ENCODE measurements at regions not wholly inside any gene's neighbourhood (a gene's known extent, or its start where the extent isn't known, plus 50 kb on each side); places are given as distances from the start of the nearest gene placed in this dataset.
"Not testable (repeated sequence)": the region's sequence is repeated elsewhere in the genome, so short reads cannot be mapped to it uniquely, and the experiment has no call there.

DNA sequence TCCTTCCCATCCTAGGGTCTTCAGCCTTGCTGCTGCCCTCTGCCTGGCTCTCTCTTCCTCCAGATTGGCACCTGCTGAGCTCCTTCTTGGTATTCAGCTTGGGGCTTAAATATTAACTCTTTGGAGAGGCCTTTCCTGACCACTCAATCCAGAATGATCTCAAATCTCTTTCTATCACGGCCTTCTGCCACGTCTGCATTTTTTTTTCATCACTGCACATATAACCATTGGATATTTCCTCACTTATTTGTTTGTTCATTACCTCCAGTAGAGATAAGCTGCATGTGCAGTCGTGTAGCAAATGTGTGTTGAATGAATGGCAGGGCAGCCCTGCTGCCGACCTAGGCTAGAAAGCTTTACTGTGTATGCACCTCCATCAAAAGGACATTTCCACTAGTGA lies 51.6 kb upstream of the MPP7 start:
- peak; percentile 25 for DNase-seq (ENCODE audit: low spot score)

GRCh38 chr10:28355376-28355775 lies 52.5 kb upstream of the MPP7 start:
- DNase-seq (ENCODE audit: low spot score) = no peak

GRCh38 chr10:28359334-28359733 lies 56.5 kb upstream of the MPP7 start:
- no peak for DNase-seq (ENCODE audit: low spot score)

- no peak for DNase-seq (ENCODE audit: low spot score)
Observed at GRCh38 chr10:28360175-28360574, 57.3 kb upstream of the MPP7 start.

- no peak for DNase-seq (ENCODE audit: low spot score)
Observed at GRCh38 chr10:28363376-28363775, 60.5 kb upstream of the MPP7 start.

- DNase-seq (ENCODE audit: low spot score) = peak; percentile 37
Observed at GRCh38 chr10:28365840-28366239, 63.0 kb upstream of the MPP7 start.

DNA sequence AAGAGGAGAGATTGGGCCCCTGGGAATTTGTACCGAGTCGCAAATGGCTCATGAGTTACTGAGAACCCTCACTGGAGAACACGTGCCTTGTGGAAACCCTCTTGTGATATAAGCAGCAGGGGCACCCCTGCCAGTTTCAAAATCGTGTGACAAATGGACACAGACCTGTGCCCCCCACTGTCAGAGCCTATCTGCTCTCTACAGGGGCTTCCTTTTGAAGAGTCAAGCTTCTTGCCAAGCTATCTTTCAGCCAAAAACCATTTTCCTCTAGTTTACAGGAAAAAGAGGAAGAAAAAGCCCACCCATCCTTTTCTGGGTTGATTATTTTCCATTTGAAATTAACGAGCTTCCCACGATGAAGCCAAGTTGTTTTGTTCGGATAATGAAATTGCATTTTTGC lies 64.1 kb upstream of the MPP7 start:
- no peak for DNase-seq (ENCODE audit: low spot score)

DNA sequence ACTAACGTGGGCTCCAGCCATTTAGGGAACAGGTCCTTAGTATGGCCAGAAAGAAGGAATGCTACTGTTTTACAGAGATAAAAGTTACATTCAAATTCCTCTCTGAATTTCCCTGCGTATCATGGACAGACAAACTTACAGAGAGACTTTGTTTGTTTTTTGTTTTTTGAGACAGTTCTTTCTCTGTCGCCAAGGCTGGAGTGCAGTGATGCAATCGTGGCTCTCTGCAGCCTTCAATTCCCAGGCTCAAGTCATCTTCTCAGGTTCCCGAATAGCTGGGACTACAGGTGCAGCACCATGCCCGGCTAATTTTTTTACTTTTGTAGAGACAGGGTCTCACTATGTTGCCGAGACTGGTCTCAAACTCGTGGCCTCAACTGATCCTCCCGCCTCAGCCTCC lies 64.5 kb upstream of the MPP7 start:
- DNase-seq (ENCODE audit: low spot score) = no peak

DNA sequence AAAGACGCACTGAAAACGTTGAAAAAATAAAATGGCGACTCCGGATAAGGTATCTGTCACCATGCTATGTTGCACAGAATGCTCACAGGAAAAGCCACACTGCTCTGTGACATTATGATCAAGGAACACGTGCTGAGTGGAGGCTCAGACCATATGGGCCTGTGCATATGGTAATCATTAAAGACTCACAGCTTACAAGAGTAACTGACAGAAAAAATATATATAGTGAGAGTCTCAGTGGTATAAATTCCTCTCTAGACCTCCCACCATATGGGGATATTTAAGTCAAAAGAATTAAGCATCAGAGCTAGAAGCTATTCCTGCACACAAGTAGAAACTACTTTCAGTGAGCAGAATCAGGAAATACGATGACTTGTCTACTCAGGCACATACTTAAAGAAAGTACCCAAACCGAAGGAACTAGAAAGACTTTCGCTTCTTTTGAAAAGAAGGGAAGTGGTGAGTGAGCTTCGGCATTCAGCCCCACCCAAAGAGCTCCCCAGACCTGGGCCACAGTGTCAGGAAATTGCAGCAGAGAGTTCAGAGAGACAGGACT lies 65.1 kb upstream of the MPP7 start:
- DNase-seq (ENCODE audit: low spot score) = no peak

DNA sequence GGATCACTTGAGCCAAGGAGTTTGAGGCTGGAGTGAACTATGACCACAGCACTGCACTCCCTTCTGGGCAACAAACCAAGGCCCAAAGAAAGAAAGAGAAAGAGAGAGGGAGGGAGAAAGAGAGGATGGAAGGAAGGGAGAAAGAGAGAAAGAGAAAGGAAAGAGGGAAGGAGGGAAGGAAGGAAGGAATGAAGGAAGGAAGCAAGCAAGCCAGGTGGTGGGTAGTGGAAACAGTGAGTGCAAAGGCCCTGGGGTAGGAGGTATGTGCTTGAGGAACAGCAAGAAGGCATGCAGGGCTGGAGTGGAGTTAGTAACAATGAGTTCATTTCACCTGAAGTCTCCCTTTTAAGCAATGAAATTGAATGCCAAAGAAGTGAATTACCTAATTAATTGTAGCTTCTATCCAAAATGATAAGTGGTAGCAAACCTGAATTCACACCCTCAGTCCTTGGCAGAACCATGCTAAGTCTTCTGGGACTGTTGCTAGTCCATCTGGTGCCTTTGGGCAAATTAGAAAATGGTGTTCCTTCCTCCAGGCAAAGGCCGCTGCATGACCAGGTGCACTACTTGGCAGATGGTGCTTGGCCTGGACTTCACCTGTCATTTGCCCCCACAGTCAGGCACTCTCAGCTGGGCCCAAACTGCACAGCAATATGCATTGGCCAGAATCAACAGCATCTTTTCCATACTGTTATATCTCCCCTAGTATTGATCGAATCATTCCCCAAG lies 67.4 kb upstream of the MPP7 start:
- no peak for DNase-seq (ENCODE audit: low spot score)

DNA sequence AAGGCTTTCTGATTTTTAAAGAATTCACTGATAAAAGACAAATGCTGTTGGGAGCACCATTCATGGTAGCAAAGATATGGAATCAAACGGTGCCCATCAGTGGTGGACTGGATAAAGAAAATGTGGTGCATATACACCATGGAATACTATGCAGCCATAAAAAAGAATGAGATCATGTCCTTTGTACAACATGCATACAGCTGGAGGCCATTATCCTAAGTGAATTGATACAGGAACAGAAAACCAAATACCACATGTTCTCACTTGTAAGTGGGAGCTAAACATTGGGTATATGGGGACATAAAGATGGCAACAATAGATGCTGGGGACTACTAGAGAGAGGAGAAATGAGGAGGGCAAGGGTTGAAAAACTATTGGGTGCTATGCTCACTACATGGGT lies 68.8 kb upstream of the MPP7 start:
- not testable (repeated sequence) for DNase-seq (ENCODE audit: low spot score)

- DNase-seq (ENCODE audit: low spot score) = no peak
Observed at GRCh38 chr10:28374036-28374435, 71.2 kb upstream of the MPP7 start.

DNA sequence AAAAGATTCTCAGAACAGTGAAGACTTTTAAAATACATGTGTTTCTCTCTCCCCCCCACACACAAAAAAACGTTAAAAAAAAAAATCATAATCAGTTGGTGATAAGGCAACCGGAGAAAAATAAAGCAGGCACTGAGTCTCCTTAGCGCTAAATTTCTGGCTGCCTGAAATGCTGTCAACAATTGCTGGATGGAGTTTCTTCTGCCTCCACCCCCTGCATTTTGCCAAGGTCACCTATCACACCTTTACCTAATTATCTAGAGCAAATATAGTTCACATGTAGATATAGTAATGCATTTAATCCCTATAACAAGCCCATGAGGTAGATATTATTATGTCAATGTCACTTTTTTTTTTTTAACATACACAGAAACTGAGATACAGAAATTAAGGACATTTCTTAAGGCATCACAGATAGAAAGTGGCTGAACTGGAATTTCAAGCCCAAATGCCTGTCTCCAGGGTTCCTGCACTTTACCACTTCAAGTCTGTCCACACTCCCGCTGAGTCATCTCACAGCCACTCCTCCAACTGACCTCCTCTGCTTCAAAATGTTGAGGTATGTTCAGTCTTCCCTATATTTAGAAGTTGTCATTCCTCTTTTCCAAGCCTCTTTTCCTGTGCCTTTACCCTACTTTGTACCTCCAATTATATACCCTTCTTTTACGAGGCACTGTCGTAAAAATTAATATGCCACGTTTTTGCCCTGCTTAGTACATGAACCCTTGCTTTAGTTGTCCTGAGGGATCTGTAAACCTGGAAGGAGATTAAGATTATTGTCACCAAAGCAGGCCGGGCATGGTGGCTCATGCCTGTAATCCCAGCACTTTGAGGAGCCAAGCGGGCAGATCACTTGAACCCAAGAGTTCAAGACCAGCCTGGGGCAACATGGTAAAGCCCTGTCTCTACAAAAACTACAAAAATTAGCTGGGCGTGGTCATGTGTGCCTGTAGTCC lies 72.8 kb upstream of the MPP7 start:
- DNase-seq (ENCODE audit: low spot score) = peak; percentile 17

GRCh38 chr10:28378986-28379585 lies 76.2 kb upstream of the MPP7 start:
- no peak for DNase-seq (ENCODE audit: low spot score)

DNA sequence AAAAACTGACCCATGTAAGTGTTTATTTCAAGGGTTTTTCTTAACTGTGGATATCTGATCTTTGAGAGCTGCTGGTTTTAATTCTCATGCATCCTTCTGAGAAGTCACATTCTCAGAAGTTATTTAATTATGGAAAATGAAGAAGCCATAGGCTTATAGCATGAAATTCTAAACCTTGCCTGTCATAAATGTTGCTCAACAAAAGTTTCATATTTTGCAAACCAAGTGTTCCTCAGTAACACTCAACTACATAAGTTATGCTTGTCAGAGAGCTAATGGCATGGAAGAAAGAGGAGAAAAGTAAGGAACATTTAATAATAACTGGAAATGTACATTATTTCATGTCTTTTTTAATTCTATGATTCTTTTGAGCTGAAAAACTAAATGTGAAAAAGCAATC lies 78.6 kb upstream of the MPP7 start:
- DNase-seq (ENCODE audit: low spot score) = no peak

DNA sequence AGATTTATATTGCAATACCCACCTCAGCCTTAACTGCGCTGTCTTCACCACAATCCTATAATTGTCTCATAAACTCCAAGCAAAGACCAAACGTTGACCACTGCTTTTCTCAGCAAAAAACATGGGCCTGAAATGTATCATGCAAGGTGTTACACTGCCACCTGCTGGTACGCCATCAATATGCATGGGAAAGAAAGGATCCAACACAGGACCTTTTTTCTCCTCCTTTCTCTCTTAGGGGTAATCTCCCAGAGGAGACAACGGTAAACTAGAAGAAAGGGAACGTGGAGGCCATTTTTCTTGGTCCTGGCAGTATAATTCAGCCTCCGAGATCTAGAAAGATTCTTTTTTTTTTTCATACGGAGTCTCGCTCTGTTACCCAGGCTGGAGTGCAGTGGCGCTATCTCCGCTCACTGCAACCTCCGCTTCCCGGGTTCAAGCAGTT lies 79.1 kb upstream of the MPP7 start:
- DNase-seq (ENCODE audit: low spot score) = peak; percentile 83

DNA sequence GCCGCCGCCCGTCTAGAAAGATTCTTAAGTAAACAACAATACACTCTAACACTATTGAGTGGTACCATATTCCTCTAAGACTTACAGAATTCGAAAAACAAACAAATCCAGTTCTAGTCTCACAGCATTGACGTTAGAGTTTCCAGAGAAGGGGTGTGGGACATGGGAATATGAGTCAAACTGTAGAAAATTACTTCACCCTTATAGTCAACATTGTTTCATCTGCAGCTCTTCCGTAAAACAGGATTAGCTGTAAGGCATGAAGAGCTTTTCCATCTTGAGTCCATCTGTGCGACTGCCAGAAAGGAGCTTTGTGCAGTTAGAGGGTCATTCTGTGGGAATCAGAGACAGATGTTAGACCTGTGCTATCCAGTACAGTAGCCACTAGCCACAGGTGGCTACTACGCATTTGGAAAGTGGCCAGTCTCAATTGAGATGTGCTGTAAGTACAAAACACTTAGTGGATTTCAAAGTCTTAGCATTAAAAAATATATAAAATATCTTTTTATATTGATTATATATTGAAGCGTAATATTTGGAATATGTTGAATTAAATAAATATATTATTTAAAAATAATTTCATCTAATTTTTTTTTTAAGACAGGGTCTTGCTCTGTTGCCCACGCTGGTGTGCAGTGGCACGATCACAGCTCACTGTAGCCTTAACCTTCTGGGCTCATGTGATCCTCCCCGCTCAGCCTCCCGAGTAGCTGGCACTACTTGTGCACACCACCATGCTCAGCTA lies 79.8 kb upstream of the MPP7 start:
- DNase-seq (ENCODE audit: low spot score) = no peak

DNA sequence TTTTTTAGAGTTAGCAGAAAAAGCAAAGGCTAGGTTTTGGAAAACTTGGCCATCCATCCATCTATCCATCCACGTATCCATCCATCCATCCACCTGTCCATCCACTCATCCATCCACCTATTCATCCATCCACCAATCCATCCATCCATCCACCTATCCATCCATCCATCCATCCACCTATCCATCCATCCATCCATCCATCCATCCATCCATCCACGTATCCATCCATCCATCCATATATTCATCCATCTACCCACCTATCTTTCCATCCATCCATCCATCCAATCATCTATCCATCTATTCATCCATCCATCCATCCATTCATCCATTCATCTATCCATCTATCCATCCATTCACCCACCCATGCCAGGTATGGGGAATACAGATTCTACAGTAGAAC lies 81.7 kb upstream of the MPP7 start:
- no peak for DNase-seq (ENCODE audit: low spot score)

GRCh38 chr10:28385748-28386502 lies 83.1 kb upstream of the MPP7 start:
- DNase-seq (ENCODE audit: low spot score) = no peak

DNA sequence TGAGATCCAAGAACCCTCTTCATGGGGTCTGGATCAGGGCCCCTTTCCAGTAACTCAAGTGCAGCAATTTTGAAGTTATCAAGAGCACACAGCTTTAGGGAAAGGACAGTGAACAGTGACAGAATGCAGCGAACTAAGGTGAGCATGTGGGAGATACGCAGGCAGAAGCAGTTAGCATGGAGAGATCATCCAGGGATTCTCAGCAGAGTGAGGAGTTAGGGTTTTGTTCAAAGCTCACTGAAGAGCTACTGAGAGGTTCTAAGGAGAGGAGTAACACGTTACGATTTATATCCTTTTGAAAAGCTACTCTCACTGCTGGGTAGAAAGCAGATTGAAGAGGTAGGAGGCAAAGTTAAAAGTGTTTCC lies 83.6 kb upstream of the MPP7 start:
- DNase-seq (ENCODE audit: low spot score) = no peak

GRCh38 chr10:28387140-28387539 lies 84.3 kb upstream of the MPP7 start:
- no peak for DNase-seq (ENCODE audit: low spot score)

All from kidney tubule cell (primary cell).